HepG2 (cell line): ENCODE measurements at regions not wholly inside any gene's neighbourhood (a gene's known extent, or its start where the extent isn't known, plus 50 kb on each side); places are given as distances from the start of the nearest gene placed in this dataset.

Experiments
- ATAC-seq: fragments of 200-7000 bp; cut with Tn5 transposase; 3 replicates; pipeline ENCODE4 v1.9.1; 2020; ENCODE audit warnings: mild to moderate bottlenecking, moderate library complexity
- BruUV-seq: library from RNA; stranded (reverse); fragments of 400-500 nt; replicated peaks from 2 replicates; lab custom pipeline; 2021; lab: Mats Ljungman, UMichigan
- CTCF ChIA-PET: fragments of 300-600 bp; formaldehyde crosslinking; extraction: SDS; loops from one replicate; lab custom pipeline; 2021; ENCODE audit warnings: low total read pairs, inconsistent platforms, low intra/inter-chr PET ratio; lab: Yijun Ruan, JAX
- POLR2A ChIA-PET: fragments of 350-600 bp; sonication (Branson Sonifier 250); formaldehyde crosslinking; loops from one replicate; lab custom pipeline; 2020; ENCODE audit warnings: antibody characterized with exemption, inconsistent platforms; lab: Yijun Ruan, JAX
- DNase-seq: peaks from one replicate; pipeline ENCODE4 v3.0.0-alpha.2; 2015; ENCODE audit warnings: low spot score
- FAIRE-seq: peaks from 3 replicates; lab custom pipeline; 2011; peaks lifted over from hg19 to GRCh38; lab: Jason Lieb, UNC
- H2AFZ ChIP-seq: one replicate; pipeline ENCODE4 v1.6.1; 2011; ENCODE audit warnings: low read length, inconsistent platforms
- H3K27ac ChIP-seq: fragments of 300-600 bp; 3 replicates; pipeline ENCODE4 v1.8.0; 2011; ENCODE audit warnings: mixed run types, mild to moderate bottlenecking, mixed read lengths, low read length, inconsistent platforms; ENCODE audit not compliant: insufficient read depth; ENCODE audit errors: extremely low read length
- H3K27me3 ChIP-seq, 2 experiments: fragments of 200-600 bp in 1 of 2; 2 replicates in 1 of 2; 3 replicates in 1 of 2; pipeline versions ENCODE4 v1.6.0 to v1.8.0; 2011; ENCODE audit warnings: low read length in 2 of 2, mild to moderate bottlenecking in 2 of 2, moderate library complexity in 2 of 2, inconsistent platforms in 1 of 2; ENCODE audit not compliant: insufficient read depth in 2 of 2, control insufficient read depth in 1 of 2
- H3K36me3 ChIP-seq, 2 experiments: fragments of 200-600 bp in 1 of 2; replicated peaks in 1 of 2; 2 replicates in 1 of 2; 3 replicates in 1 of 2; pipeline versions ENCODE4 v1.5.1 to v1.8.0; 2011; ENCODE audit warnings: low read length in 2 of 2, inconsistent platforms in 1 of 2; ENCODE audit not compliant: insufficient read depth in 2 of 2, control insufficient read depth in 1 of 2
- H3K4me1 ChIP-seq: 2 replicates; pipeline ENCODE4 v1.5.1; 2012; ENCODE audit warnings: low read length, inconsistent platforms; ENCODE audit not compliant: insufficient read depth
- H3K4me2 ChIP-seq: 2 replicates; pipeline ENCODE4 v1.6.0; 2011; ENCODE audit warnings: low read depth, low read length, inconsistent platforms
- H3K4me3 ChIP-seq, 3 experiments: fragments of 200-600 bp in 1 of 3; sonication (generic), shearing (Covaris generic) in 1 of 3; replicated peaks in 1 of 3; 2 replicates each; pipeline ENCODE4 v1.5.1; 2011 to 2016; ENCODE audit warnings: low read length in 3 of 3, inconsistent platforms in 2 of 3, low read depth in 2 of 3, mild to moderate bottlenecking in 2 of 3, control low read depth in 1 of 3, mixed read lengths in 1 of 3; ENCODE audit not compliant: insufficient read depth in 1 of 3
- H3K79me2 ChIP-seq: one replicate; pipeline ENCODE4 v1.6.1; 2011; ENCODE audit warnings: low read length, inconsistent platforms; ENCODE audit not compliant: insufficient read depth
- H3K9ac ChIP-seq: 2 replicates; pipeline ENCODE4 v1.6.0; 2011; ENCODE audit warnings: mild to moderate bottlenecking, low read depth, low read length, inconsistent platforms; ENCODE audit not compliant: insufficient read depth
- H3K9me3 ChIP-seq: 2 replicates; pipeline ENCODE4 v1.5.1; 2012; ENCODE audit warnings: mild to moderate bottlenecking, low read length
- H4K20me1 ChIP-seq: 2 replicates; pipeline ENCODE4 v1.6.0; 2011; ENCODE audit warnings: inconsistent platforms, mild to moderate bottlenecking, low read length, moderate library complexity; ENCODE audit not compliant: insufficient read depth
- BCL6 ChIP-seq: IDR thresholded peaks from 2 replicates; pipeline ENCODE4 v1.6.1; 2016; ENCODE audit warnings: missing genetic modification reagents, missing compliant biosample characterization
- BRCA1 ChIP-seq: sonication (generic); formaldehyde crosslinking; IDR thresholded peaks from 2 replicates; pipeline ENCODE4 v1.4.0; 2020; ENCODE audit warnings: missing genetic modification reagents
- EEA1 ChIP-seq: sonication (generic); formaldehyde crosslinking; IDR thresholded peaks from 2 replicates; pipeline ENCODE4 v1.5.1; 2020; ENCODE audit warnings: mild to moderate bottlenecking, missing genetic modification reagents, borderline replicate concordance
- EP300 ChIP-seq, 3 experiments: sonication (generic) in 1 of 3; formaldehyde crosslinking in 1 of 3; IDR thresholded peaks; 2 replicates each; pipeline versions ENCODE4 v1.5.1 to v1.6.1; 2011 to 2020; ENCODE audit warnings: low read depth in 2 of 3, low read length in 2 of 3, borderline replicate concordance in 1 of 3, improper control_type of control experiment in 1 of 3, mild to moderate bottlenecking in 1 of 3, missing genetic modification reagents in 1 of 3, moderate library complexity in 1 of 3
- FOXC1 ChIP-seq: sonication (generic); formaldehyde crosslinking; IDR thresholded peaks from 2 replicates; pipeline ENCODE4 v1.8.0; 2022; ENCODE audit warnings: mild to moderate bottlenecking, missing genetic modification reagents, borderline replicate concordance
- HDAC1 ChIP-seq: sonication (generic); formaldehyde crosslinking; IDR thresholded peaks from 2 replicates; pipeline ENCODE4 v1.5.1; 2020; ENCODE audit warnings: mild to moderate bottlenecking, missing genetic modification reagents
- ONECUT2 ChIP-seq: sonication (generic); formaldehyde crosslinking; IDR thresholded peaks from 2 replicates; pipeline ENCODE4 v1.4.0; 2020; ENCODE audit warnings: missing genetic modification reagents
- RNF2 ChIP-seq: fragments of 450-650 bp; conservative IDR thresholded peaks from 2 replicates; pipeline ENCODE4 v1.6.1; 2016; ENCODE audit warnings: low read depth
- SOX13 ChIP-seq, 3 experiments: fragments of 450-650 bp in 1 of 3; sonication (generic) in 1 of 3; formaldehyde crosslinking in 1 of 3; IDR thresholded peaks in 2 of 3; conservative IDR thresholded peaks in 1 of 3; 2 replicates each; pipeline versions ENCODE4 v1.5.0 to v1.6.1; 2016 to 2020; ENCODE audit warnings: antibody characterized with exemption in 1 of 3, mild to moderate bottlenecking in 1 of 3, missing compliant biosample characterization in 1 of 3, missing genetic modification reagents in 1 of 3, moderate library complexity in 1 of 3
- THRA ChIP-seq: sonication (generic); formaldehyde crosslinking; IDR thresholded peaks from 2 replicates; pipeline ENCODE4 v1.4.0; 2020; ENCODE audit warnings: missing genetic modification reagents, borderline replicate concordance
- ZNF710 ChIP-seq: sonication (generic); formaldehyde crosslinking; IDR thresholded peaks from 2 replicates; pipeline ENCODE4 v1.5.0; 2020; ENCODE audit warnings: mild to moderate bottlenecking, missing genetic modification reagents, borderline replicate concordance
- ZSCAN25 ChIP-seq: sonication (generic); formaldehyde crosslinking; IDR thresholded peaks from 2 replicates; pipeline ENCODE4 v1.8.0; 2022; ENCODE audit warnings: mild to moderate bottlenecking, missing genetic modification reagents
- WGBS: methylation state at CpG from one replicate; pipeline ENCODE4 v1.1.6; 2017; ENCODE audit warnings: low lambda C conversion rate; 5-methylcytosine and 5-hydroxymethylcytosine counted together
- in situ Hi-C: cut with HindIII; loops from 2 replicates; pipeline ENCODE4 v1.10.0; 2017; ENCODE audit warnings: low pct_unique_long_range_greater_than_20kb; ENCODE audit not compliant: extremely low pct_ligation_motif_present
- intact Hi-C: fragments of 100-400 bp; cut with micrococcal nuclease; formaldehyde crosslinking; loops from one replicate; pipeline ENCODE4 v1.10.0; 2022; ENCODE audit not compliant: unreplicated experiment

GRCh38 chr15:62428851-62429598 is 263.9 kb upstream of the C2CD4B start:
- no TSS peak for BruUV-seq
- peaks cover 72% of the 10 kb centered on the region for H3K4me1 ChIP-seq
- TF ChIP-seq ZNF710 (CRISPR knock-in tag) = no peak
- no peak for TF ChIP-seq THRA (CRISPR knock-in tag)
- TF ChIP-seq ONECUT2 = no peak
- TF ChIP-seq, all 625 proteins: peak for 0
- Histone ChIP-seq H3K79me2 (peaks cover 4% of the 10 kb centered on the region), H3K9me3 (no peaks in the 10 kb centered on the region), H4K20me1 (no peaks in the 10 kb centered on the region), H3K27ac (peak overlapping the region; percentile 69), H3K27me3 (no peaks in the 10 kb centered on the region), H3K9ac (no peak overlapping the region), H3K4me3 (no peak overlapping the region), H3K36me3 (no peaks in the 10 kb centered on the region; a peak in 1 of 5 replicates), H3K4me2 (no peak overlapping the region), H2AFZ (no peak overlapping the region)
- ChIA-PET CTCF (no interaction called here), POLR2A (no interaction called here)
- intact Hi-C loops (no loop called here), in situ Hi-C loops (no loop called here)
- DNase-seq (no peak), ATAC-seq (no peak), FAIRE-seq (no peak)
- 95% methylated on average over 13 of the region's 14 CpGs for WGBS

- Histone ChIP-seq H3K4me2 (no peak overlapping the region), H3K79me2 (peaks cover 4% of the 10 kb centered on the region), H2AFZ (no peak overlapping the region), H3K4me1 (peaks cover 71% of the 10 kb centered on the region), H3K36me3 (no peaks in the 10 kb centered on the region; a peak in 1 of 5 replicates), H3K9me3 (no peaks in the 10 kb centered on the region), H3K9ac (no peak overlapping the region), H3K27me3 (no peaks in the 10 kb centered on the region), H3K27ac (peak overlapping the region; percentile 69), H3K4me3 (no peak overlapping the region), H4K20me1 (no peaks in the 10 kb centered on the region)
- DNase-seq (peak; percentile 51), FAIRE-seq (peak; percentile 67), ATAC-seq (no peak)
- TF ChIP-seq FOXC1 (CRISPR knock-in tag) (no peak), RNF2 (no peak), BRCA1 (CRISPR knock-in tag) (no peak), EP300 (IDR thresholded peaks at IDR 0.05; ENCODE audit: low read depth in 2 of 2, low read length in 2 of 2) (peak in 1 of 2 experiments; percentile 57; a peak in 1 of 4 replicates), EP300 (CRISPR knock-in tag; IDR thresholded peaks at IDR 0.05; ENCODE audit: borderline replicate concordance) (no peak), EEA1 (no peak), ZSCAN25 (CRISPR knock-in tag) (no peak), HDAC1 (no peak), BCL6 (peak; percentile 24; the same call in 1 of the 2 replicates), SOX13 (IDR thresholded peaks at IDR 0.05) (no peak), SOX13 (CRISPR knock-in tag; conservative IDR thresholded peaks at IDR 0.05 in 1 of 2, IDR thresholded peaks at IDR 0.05 in 1 of 2) (peak in 1 of 2 experiments; percentile 24; a peak in 1 of 4 replicates)
- no TSS peak for BruUV-seq
- intact Hi-C loops (no loop called here), in situ Hi-C loops (no loop called here)
- WGBS = 83% methylated on average over 2 of the region's 2 CpGs
- ChIA-PET POLR2A (no interaction called here), CTCF (no interaction called here)
Observed at GRCh38 chr15:62430056-62430455, 265.0 kb upstream of the C2CD4B start.
